ENCODE measurements at regions not wholly inside any gene's neighbourhood (a gene's known extent, or its start where the extent isn't known, plus 50 kb on each side); places are given as distances from the start of the nearest gene placed in this dataset.

GRCh38 chr5:61728287-61728686, 396.2 kb downstream of the ZSWIM6 start:
- in situ Hi-C loops (cut with MboI; ENCODE audit: low pct_unique_long_range_greater_than_20kb, low sequenced_read_pairs) = no loop called here
- no peak for DNase-seq

DNA sequence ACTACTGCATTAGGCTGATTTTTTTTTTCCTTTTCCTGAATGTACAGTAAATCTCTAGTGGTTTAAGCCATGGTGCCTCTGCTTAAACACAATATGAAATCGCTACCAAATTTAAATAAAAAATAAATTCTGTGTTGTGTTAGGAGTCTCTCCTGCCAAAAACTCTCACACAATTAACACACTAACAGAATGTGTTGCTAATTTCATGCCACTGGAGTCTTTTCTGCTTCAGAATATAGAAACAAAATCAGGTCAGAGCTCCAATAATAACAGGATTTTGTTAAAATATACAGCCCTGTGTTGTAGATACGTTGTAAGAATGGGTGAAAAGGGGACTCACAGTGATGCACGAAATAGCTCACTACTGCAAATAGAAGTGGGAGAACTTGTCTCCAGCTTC, 398.8 kb downstream of the ZSWIM6 start:
- in situ Hi-C loops (cut with MboI; ENCODE audit: low pct_unique_long_range_greater_than_20kb, low sequenced_read_pairs) = no loop called here
- no peak for DNase-seq

DNA sequence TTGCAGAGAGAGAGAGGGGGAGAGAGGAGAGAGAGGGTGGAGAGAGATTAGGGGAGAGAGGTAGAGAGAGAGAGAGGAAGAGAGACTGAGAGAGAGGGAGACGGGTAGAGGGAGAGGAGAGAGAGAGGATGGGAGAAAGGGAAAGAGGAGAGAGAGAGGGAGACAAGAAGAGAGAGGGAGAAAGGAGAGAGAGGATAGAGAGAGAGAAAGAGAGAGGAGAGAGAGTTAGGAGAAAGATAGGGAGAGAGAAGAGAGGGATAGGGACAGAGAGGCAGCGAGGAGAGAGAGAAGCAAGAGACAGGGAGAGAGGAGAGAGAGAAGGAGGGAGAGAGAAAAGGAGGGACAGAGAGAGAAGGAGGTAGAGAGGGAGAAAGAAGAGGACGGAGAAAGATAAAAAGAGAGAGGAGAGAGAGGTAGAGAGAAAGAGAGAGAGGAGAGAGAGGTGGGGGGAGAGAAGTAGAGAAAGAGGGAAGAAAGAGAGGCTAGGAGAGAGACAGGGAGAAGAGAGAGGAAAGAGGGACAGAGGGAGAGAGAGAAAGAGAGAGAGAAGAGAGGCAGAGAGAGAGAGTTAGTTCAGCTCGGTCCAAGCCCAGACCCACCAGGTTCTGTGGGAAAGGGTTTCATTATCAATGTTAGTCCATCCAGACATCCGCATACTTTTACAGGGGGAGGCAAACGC, 399.3 kb downstream of the ZSWIM6 start:
- in situ Hi-C loops (cut with MboI; ENCODE audit: low pct_unique_long_range_greater_than_20kb, low sequenced_read_pairs) = no loop called here
- no peak for DNase-seq

DNA sequence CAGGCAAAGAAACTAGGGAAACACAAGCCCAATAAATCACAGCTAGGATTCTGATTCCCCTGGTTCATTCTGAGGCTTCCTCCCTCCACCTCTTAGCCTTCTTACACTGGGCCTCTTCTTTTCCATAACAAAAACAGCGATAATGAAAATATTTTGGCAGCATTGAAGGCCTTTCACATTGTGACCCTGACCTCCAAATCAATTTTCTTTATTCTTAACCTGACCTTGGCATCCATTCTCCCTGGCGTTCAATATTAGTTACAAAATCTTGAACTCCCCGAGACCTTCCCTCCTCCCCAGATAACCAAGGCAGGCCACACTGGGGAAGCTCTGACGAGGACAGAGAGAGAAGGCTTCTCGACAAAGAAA, 399.9 kb downstream of the ZSWIM6 start:
- in situ Hi-C loops (cut with MboI; ENCODE audit: low pct_unique_long_range_greater_than_20kb, low sequenced_read_pairs) = no loop called here
- no peak for DNase-seq

DNA sequence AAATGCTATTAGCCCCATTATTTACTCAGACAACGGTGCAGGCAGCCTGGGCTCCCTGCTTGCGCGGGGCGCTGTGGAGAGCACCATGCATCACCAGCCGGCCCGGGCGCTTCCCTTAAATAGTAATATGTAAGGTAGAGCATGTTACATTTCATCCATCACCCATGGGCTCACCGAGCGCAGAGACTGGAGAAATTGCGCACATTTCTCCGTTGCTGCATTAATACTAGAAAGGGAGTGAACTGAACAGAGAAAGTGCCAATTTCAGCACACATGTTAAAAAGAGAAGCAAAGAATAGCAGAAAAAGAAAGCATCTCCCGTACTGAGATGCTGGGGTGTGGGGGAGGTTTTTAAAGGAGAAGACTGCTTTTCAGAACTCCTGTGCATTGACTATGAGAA, 400.3 kb downstream of the ZSWIM6 start:
- in situ Hi-C loops (cut with MboI; ENCODE audit: low pct_unique_long_range_greater_than_20kb, low sequenced_read_pairs) = no loop called here
- DNase-seq = no peak

- no peak for DNase-seq
- in situ Hi-C loops (cut with MboI; ENCODE audit: low pct_unique_long_range_greater_than_20kb, low sequenced_read_pairs) = no loop called here
Observed at GRCh38 chr5:61732796-61733195, 400.7 kb downstream of the ZSWIM6 start.

DNA sequence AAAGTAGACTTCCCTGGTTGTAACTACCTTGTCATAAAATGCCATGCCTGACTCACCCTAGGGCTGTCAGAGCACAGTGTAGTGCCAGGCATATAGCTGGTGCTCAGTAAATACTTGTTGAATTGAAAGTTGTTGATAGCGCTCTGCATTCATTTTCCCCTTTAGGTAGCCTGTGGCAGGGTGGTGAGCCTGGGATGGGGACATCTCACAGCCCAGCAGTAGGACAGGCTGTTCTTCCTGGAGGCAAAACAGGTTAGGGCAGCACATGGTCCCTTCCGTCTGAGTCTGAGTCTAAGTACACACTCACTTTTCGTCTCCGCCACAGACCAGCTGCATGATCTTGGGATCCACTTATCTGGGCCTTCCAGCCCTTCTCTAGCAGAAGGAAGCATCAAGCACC, 401.9 kb downstream of the ZSWIM6 start:
- in situ Hi-C loops (cut with MboI; ENCODE audit: low pct_unique_long_range_greater_than_20kb, low sequenced_read_pairs) = no loop called here

GRCh38 chr5:61734966-61735365, 402.9 kb downstream of the ZSWIM6 start:
- in situ Hi-C loops (cut with MboI; ENCODE audit: low pct_unique_long_range_greater_than_20kb, low sequenced_read_pairs) = no loop called here
- no peak for DNase-seq

More for the DNA sequence above, 401.9 kb downstream of the ZSWIM6 start:
- no peak for DNase-seq

DNA sequence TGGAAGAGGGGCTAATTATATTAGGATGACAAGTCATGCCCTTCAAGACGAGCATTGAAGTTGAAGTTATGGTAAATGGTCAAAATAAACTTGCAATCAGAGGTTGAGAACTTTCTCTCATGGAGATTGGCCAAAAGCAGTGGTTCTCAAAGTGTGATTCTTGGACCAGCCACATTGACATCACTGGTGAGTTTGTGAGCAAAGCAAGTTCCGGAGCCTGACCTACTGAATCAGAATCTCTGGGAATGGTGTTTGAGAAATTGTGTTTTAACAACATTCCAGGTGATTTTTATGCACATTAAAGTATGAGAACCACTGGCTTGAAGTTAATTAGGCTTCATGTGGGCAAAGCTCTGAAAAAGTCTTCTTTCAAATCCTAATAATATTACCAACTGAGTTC, 403.5 kb downstream of the ZSWIM6 start:
- in situ Hi-C loops (cut with MboI; ENCODE audit: low pct_unique_long_range_greater_than_20kb, low sequenced_read_pairs) = no loop called here
- DNase-seq = no peak

DNA sequence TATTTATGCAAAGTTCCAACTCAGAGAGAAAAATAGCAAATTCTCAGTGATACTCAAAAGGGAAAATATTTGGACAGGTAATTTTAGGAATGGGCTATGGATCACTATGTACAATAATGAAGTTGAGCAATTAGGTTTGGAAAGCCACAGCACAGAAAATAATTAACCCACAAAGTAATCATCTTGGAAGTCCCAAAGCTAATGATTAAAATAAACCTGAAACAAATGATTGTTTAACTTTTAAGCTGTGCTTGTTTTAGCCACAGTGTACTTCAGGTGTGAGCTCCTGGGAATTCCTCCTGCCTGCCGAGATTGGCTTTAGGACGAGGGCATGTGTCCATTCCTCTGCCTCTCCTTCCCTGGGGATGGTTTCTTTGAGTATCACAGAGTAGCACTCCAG, 403.9 kb downstream of the ZSWIM6 start:
- in situ Hi-C loops (cut with MboI; ENCODE audit: low pct_unique_long_range_greater_than_20kb, low sequenced_read_pairs) = no loop called here
- no peak for DNase-seq

- DNase-seq = no peak
- in situ Hi-C loops (cut with MboI; ENCODE audit: low pct_unique_long_range_greater_than_20kb, low sequenced_read_pairs) = no loop called here
Observed at GRCh38 chr5:61737301-61737963, 405.4 kb downstream of the ZSWIM6 start.

DNA sequence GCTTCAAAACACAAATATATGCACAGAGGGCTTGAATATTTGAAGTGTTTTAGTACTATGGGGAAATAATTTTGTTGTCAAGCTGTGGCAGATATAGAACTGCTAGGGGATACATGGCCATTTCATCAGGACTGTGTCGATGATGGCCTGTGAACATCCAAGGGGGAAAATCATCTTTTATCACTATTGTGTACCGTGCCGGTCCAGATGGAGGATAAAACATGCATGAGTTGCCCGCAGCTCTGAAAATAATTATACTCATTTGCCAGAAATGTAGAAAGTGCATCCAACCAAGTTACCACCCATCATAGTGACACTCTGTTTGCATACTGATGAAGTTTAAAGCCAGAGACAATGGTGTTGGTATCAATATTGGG, 405.9 kb downstream of the ZSWIM6 start:
- in situ Hi-C loops (cut with MboI; ENCODE audit: low pct_unique_long_range_greater_than_20kb, low sequenced_read_pairs) = no loop called here
- DNase-seq = no peak

DNA sequence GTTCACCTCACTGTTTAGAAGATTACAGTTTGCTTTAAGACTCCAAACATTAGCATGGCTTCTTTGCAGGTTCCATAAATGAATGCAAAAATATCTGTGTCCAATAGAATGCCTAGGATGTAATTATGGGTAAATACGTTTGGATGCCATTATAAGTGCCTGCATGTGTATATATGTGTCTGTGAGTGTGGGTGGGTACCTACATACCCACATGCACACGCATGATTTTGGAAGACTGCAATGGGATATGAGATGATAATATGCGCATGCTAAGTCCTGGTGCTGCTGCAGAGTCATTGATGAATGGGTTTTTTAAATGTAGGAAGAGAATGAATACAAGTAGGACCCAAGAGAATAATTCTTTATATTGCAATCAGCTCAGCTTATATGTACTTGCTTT, 406.4 kb downstream of the ZSWIM6 start:
- no peak for DNase-seq
- in situ Hi-C loops (cut with MboI; ENCODE audit: low pct_unique_long_range_greater_than_20kb, low sequenced_read_pairs) = no loop called here

GRCh38 chr5:61744690-61745619, 412.9 kb downstream of the ZSWIM6 start:
- in situ Hi-C loops (cut with MboI; ENCODE audit: low pct_unique_long_range_greater_than_20kb, low sequenced_read_pairs) = no loop called here
- DNase-seq = no peak

- in situ Hi-C loops (cut with MboI; ENCODE audit: low pct_unique_long_range_greater_than_20kb, low sequenced_read_pairs) = no loop called here
- DNase-seq = no peak
Observed at GRCh38 chr5:61746831-61747575, 414.9 kb downstream of the ZSWIM6 start.

DNA sequence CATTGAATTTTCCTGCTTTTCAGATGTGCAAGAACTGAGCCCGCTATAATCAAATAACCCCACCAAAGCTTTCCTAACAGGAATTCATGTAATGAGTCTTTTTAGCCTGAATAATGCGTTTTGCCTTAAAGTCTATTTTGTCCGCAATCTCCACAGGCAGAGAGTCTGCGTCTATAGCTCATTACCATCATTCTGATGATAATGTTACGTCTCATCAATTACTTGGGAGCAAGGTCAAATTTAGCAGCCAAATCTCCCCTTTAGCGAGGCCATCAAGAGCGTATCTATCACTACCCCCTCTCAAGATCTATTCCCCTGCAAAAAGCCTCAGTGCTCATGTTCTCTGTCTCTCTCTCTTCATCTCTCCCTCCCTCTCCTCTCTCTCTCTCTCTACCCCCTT, 416.1 kb downstream of the ZSWIM6 start:
- DNase-seq = no peak
- in situ Hi-C loops (cut with MboI; ENCODE audit: low pct_unique_long_range_greater_than_20kb, low sequenced_read_pairs) = no loop called here

- no peak for DNase-seq
- in situ Hi-C loops (cut with MboI; ENCODE audit: low pct_unique_long_range_greater_than_20kb, low sequenced_read_pairs) = no loop called here
Observed at GRCh38 chr5:61748651-61749050, 416.6 kb downstream of the ZSWIM6 start.

DNA sequence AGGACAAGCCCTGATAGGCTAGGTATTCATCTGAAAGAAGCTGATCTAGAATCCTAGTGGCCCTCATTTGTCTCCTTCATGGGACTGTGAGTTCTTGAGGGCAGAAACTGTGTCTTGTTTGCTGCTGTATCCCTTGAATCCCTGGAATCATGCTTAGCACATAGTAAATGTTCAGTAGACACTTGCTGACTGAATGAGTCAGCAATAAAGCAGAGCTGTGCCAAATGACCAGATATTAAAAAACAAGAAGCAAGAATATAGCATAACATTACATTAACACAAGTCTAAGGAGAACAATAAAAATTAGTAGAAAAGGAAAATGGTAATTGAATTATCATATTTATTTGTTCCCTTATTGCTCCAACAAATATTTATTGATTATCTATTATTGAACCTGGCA, 420.5 kb downstream of the ZSWIM6 start:
- no peak for DNase-seq
- in situ Hi-C loops (cut with MboI; ENCODE audit: low pct_unique_long_range_greater_than_20kb, low sequenced_read_pairs) = no loop called here

GRCh38 chr5:61754792-61755191, 422.7 kb downstream of the ZSWIM6 start:
- in situ Hi-C loops (cut with MboI; ENCODE audit: low pct_unique_long_range_greater_than_20kb, low sequenced_read_pairs) = no loop called here
- DNase-seq = no peak
